K562 (cell line): ENCODE measurements at regions not wholly inside any gene's neighbourhood (a gene's known extent, or its start where the extent isn't known, plus 50 kb on each side); places are given as distances from the start of the nearest gene placed in this dataset.

Experiments
- CBFB ChIP-seq: sonication (generic); formaldehyde crosslinking; IDR thresholded peaks from 2 replicates; pipeline ENCODE4 v1.4.0; 2020; ENCODE audit warnings: mild to moderate bottlenecking, missing genetic modification reagents
- CBX5 ChIP-seq: IDR thresholded peaks from 2 replicates; pipeline ENCODE4 v1.6.1; 2014; ENCODE audit warnings: low read depth, borderline replicate concordance
- FOXK1 ChIP-seq: sonication (generic); formaldehyde crosslinking; IDR thresholded peaks from 2 replicates; pipeline ENCODE4 v1.8.0; 2022; ENCODE audit warnings: missing genetic modification reagents, mild to moderate bottlenecking, borderline replicate concordance
- ZNF449 ChIP-seq: fragments of 250-450 bp; sonication (Bioruptor Pico); IDR thresholded peaks from 2 replicates; pipeline ENCODE4 v1.8.0; 2022; ENCODE audit warnings: moderate library complexity, mild to moderate bottlenecking, inconsistent platforms
- ZNF785 ChIP-seq: fragments of 250-450 bp; sonication (Bioruptor Pico); IDR thresholded peaks from 2 replicates; pipeline ENCODE4 v1.4.0; 2020; ENCODE audit warnings: mild to moderate bottlenecking
- TF ChIP-seq, protein P1 (sequence below): fragments of 250-450 bp; sonication (Bioruptor Pico); IDR thresholded peaks from 2 replicates; pipeline ENCODE4 v1.4.0; 2020
- TF ChIP-seq, protein P2 (sequence below): fragments of 250-450 bp; sonication (Bioruptor Pico); IDR thresholded peaks from 2 replicates; pipeline ENCODE4 v1.8.0; 2022; ENCODE audit warnings: inconsistent platforms, mild to moderate bottlenecking, moderate library complexity, borderline replicate concordance
- TF ChIP-seq, protein P3 (sequence below): IDR thresholded peaks from 2 replicates; pipeline ENCODE4 v1.6.1; 2014; ENCODE audit warnings: antibody characterized with exemption

- TF ChIP-seq CBX5 (no peak), CBFB (no peak), FOXK1 (CRISPR knock-in tag) (no peak), ZNF785 (CRISPR knock-in tag) (no peak), ZNF449 (CRISPR knock-in tag) (no peak)
- TF ChIP-seq, protein P1, sequence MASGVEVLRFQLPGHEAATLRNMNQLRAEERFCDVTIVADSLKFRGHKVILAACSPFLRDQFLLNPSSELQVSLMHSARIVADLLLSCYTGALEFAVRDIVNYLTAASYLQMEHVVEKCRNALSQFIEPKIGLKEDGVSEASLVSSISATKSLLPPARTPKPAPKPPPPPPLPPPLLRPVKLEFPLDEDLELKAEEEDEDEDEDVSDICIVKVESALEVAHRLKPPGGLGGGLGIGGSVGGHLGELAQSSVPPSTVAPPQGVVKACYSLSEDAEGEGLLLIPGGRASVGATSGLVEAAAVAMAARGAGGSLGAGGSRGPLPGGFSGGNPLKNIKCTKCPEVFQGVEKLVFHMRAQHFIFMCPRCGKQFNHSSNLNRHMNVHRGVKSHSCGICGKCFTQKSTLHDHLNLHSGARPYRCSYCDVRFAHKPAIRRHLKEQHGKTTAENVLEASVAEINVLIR (CRISPR knock-in tag) = no peak
- TF ChIP-seq, protein P2, sequence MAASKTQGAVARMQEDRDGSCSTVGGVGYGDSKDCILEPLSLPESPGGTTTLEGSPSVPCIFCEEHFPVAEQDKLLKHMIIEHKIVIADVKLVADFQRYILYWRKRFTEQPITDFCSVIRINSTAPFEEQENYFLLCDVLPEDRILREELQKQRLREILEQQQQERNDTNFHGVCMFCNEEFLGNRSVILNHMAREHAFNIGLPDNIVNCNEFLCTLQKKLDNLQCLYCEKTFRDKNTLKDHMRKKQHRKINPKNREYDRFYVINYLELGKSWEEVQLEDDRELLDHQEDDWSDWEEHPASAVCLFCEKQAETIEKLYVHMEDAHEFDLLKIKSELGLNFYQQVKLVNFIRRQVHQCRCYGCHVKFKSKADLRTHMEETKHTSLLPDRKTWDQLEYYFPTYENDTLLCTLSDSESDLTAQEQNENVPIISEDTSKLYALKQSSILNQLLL (CRISPR knock-in tag) = no peak
- TF ChIP-seq, protein P3, sequence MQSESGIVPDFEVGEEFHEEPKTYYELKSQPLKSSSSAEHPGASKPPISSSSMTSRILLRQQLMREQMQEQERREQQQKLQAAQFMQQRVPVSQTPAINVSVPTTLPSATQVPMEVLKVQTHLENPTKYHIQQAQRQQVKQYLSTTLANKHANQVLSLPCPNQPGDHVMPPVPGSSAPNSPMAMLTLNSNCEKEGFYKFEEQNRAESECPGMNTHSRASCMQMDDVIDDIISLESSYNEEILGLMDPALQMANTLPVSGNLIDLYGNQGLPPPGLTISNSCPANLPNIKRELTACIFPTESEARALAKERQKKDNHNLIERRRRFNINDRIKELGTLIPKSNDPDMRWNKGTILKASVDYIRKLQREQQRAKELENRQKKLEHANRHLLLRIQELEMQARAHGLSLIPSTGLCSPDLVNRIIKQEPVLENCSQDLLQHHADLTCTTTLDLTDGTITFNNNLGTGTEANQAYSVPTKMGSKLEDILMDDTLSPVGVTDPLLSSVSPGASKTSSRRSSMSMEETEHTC = no peak
- TF ChIP-seq, all 486 proteins: peak for 0
Measured at GRCh38 chr2:41101281-41101680, 649.4 kb upstream of the SLC8A1 start (continued).
